GM12874 (cell line): ENCODE measurements at regions not wholly inside any gene's neighbourhood (a gene's known extent, or its start where the extent isn't known, plus 50 kb on each side); places are given as distances from the start of the nearest gene placed in this dataset.

Experiments used
- CTCF ChIP-seq: IDR thresholded peaks from 2 replicates; pipeline ENCODE4 v1.5.1; 2011; ENCODE audit warnings: low read depth, mild to moderate bottlenecking, control low read depth, low read length, moderate library complexity; ENCODE audit not compliant: insufficient read depth

DNA sequence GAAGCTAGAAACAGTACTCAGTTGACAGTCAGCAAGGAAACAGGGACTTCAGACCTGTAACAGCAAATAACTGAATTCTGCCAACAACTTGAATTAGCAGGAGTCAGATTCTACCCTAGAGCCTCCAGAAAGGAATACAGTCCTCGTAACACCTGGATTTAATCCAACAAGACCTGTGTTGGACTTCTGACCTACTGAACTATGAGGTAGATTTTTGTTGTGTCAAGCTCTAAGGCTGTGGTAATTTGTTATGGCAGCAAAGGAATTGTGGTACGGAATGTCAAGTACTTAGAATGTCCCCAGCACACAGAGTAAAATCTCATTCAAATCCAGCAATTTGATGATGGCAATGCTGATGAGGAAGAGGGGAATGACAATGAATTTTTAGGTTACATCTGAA, 234.1 kb downstream of the LRRN1 start:
- no peak for TF ChIP-seq CTCF

DNA sequence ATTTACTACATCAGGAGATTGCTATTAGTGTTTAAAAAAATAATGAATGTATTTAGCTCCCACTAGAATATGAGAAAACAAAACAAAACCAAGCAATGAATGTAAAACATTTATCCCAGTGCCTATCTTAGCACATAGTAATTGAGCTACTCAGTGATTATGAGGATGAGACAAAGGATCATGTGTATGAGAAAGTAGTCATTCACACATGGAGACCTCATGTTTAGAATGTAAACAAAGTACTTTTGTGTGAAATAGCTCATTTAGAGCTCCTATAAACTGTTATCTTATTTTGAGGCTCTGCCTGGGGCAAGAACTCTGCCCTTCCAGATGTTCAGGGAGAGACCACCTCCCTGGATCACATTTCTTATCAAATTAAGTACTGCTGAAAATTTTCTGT, 236.8 kb downstream of the LRRN1 start:
- no peak for TF ChIP-seq CTCF

- TF ChIP-seq CTCF: no peak
Observed at GRCh38 chr3:4038351-4038750, 239.1 kb downstream of the LRRN1 start.

DNA sequence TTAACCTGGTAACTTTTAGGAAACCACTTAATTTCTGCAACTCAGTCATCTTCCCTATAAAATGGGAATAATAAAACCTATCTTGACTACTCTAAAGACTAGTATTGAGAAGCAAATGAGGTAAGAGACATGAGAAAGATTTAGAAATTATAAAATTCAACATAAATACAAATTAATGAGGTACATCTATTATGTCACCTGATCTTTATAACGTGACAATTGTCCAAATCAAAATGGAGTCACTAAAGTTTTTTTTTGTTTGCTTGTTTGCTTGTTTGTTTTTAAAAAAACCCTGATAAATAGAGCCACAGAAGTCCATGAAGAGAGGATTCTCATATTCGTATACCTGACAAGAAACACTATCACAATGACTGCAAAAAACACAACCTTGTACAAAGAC, 242.8 kb downstream of the LRRN1 start:
- TF ChIP-seq CTCF: no peak

DNA sequence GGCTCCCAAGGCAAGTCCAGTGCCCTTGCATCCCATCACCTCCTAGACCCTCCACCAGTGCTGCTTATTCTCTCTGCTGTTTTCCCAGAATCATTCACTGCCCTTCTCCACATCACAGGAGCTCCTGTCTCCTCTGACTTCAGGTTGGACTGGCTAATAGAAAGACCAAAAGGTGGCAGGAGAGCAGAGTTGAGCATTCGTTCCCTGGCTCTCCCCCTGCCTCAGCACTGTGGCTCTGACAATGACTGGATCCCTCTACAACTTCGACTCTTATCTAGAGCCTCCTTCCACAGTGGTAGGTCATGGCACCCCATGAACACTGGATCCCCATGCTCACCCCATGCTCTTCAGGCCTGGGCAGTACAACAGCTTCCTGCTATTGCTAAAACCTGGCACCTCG, 243.6 kb downstream of the LRRN1 start:
- no peak for TF ChIP-seq CTCF

- TF ChIP-seq CTCF: no peak
Observed at GRCh38 chr3:4043867-4044575, 244.8 kb downstream of the LRRN1 start.

GRCh38 chr3:4044619-4045018, 245.4 kb downstream of the LRRN1 start:
- TF ChIP-seq CTCF: no peak
